Right lobe of liver (tissue), 4 donors: ENCODE measurements at regions not wholly inside any gene's neighbourhood (a gene's known extent, or its start where the extent isn't known, plus 50 kb on each side); places are given as distances from the start of the nearest gene placed in this dataset.

Experiments
- CTCF ChIP-seq, 4 donors: fragments of 200-600 bp in 3 of 4; fragments of 450-650 bp in 1 of 4; IDR thresholded peaks; one replicate each; pipeline versions ENCODE4 v1.5.1 to v1.8.0; 2016 to 2022; ENCODE audit warnings: antibody characterized with exemption in 4 of 4, mild to moderate bottlenecking in 2 of 4
- POLR2A ChIP-seq: fragments of 450-650 bp; IDR thresholded peaks from one replicate; pipeline ENCODE4 v1.6.1; 2017; ENCODE audit warnings: antibody characterized with exemption, mild to moderate bottlenecking
- donor health status: DM: no; HTN: no; CAD: no.
- donor health status: DM: no; HTN: no; CAD: no.
- donor health status: DM: no; HTN: yes; CAD: no.

- no peak for TF ChIP-seq POLR2A
- no peak for TF ChIP-seq CTCF (IDR thresholded peaks at IDR 0.05)
Observed at GRCh38 chr5:26691486-26691885, 346.9 kb downstream of the CDH9 start.
